DND-41 (cell line): ENCODE measurements at regions not wholly inside any gene's neighbourhood (a gene's known extent, or its start where the extent isn't known, plus 50 kb on each side); places are given as distances from the start of the nearest gene placed in this dataset.

Experiments
- ATAC-seq: fragments of 200-7000 bp; cut with Tn5 transposase; 3 replicates; pipeline ENCODE4 v1.9.1; 2021; ENCODE audit warnings: low read depth; ENCODE audit not compliant: insufficient read depth
- DNase-seq: peaks from one replicate; pipeline ENCODE4 v3.0.0-alpha.2; 2020
- H2AFZ ChIP-seq: 2 replicates; pipeline ENCODE4 v1.6.0; 2012; ENCODE audit warnings: low read depth, low read length
- H3K27ac ChIP-seq: 2 replicates; pipeline ENCODE4 v1.5.1; 2012; ENCODE audit warnings: low read length, inconsistent platforms
- H3K27me3 ChIP-seq: fragments of 200-600 bp; sonication (generic); 2 replicates; pipeline ENCODE4 v1.6.0; 2012; ENCODE audit warnings: low read length, mild to moderate bottlenecking, inconsistent platforms; ENCODE audit not compliant: insufficient read depth, poor library complexity
- H3K36me3 ChIP-seq: 2 replicates; pipeline ENCODE4 v1.5.1; 2012; ENCODE audit warnings: low read length, inconsistent platforms; ENCODE audit not compliant: insufficient read depth
- H3K4me1 ChIP-seq: 2 replicates; pipeline ENCODE4 v1.5.1; 2012; ENCODE audit warnings: mild to moderate bottlenecking, low read length; ENCODE audit not compliant: insufficient read depth
- H3K4me2 ChIP-seq: 2 replicates; pipeline ENCODE4 v1.6.0; 2012; ENCODE audit warnings: mild to moderate bottlenecking, moderate library complexity, low read length, inconsistent platforms; ENCODE audit not compliant: insufficient read depth
- H3K4me3 ChIP-seq, 2 experiments: fragments of 200-600 bp in 1 of 2; shearing (Covaris generic) in 1 of 2; 2 replicates each; pipeline ENCODE4 v1.5.1; 2012 to 2016; ENCODE audit warnings: inconsistent platforms in 2 of 2, low read length in 2 of 2, mild to moderate bottlenecking in 2 of 2, low read depth in 1 of 2, moderate library complexity in 1 of 2
- H3K79me2 ChIP-seq: 2 replicates; pipeline ENCODE4 v1.6.0; 2012; ENCODE audit warnings: low read length, inconsistent platforms; ENCODE audit not compliant: insufficient read depth
- H3K9ac ChIP-seq: 2 replicates; pipeline ENCODE4 v1.6.0; 2012; ENCODE audit warnings: low read depth, mild to moderate bottlenecking, inconsistent platforms, low read length, moderate library complexity
- H3K9me3 ChIP-seq: 2 replicates; pipeline ENCODE4 v1.5.1; 2012; ENCODE audit warnings: low read length, moderate library complexity, mild to moderate bottlenecking, inconsistent platforms; ENCODE audit not compliant: insufficient read depth, severe bottlenecking
- H4K20me1 ChIP-seq: 2 replicates; pipeline ENCODE4 v1.6.0; 2012; ENCODE audit warnings: low read length; ENCODE audit not compliant: insufficient read depth
- CTCF ChIP-seq: IDR thresholded peaks from 2 replicates; pipeline ENCODE4 v1.5.1; 2012; ENCODE audit warnings: borderline replicate concordance, low read length, moderate library complexity, mild to moderate bottlenecking; ENCODE audit not compliant: poor library complexity, severe bottlenecking; ENCODE audit errors: extremely low read depth
- EZH2 ChIP-seq: IDR thresholded peaks from 3 replicates; pipeline ENCODE4 v1.6.1; 2012; ENCODE audit warnings: borderline replicate concordance, low read depth, mild to moderate bottlenecking, moderate library complexity, low read length, inconsistent platforms; ENCODE audit not compliant: severe bottlenecking

GRCh38 chr10:16184096-16184597, 252.7 kb upstream of the PTER start:
- H3K4me3 ChIP-seq = no peak overlapping the region
- H3K9me3 ChIP-seq = no peaks in the 10 kb centered on the region
- no peak overlapping the region for H3K9ac ChIP-seq
- peaks cover 3% of the 10 kb centered on the region for H3K27me3 ChIP-seq
- H3K36me3 ChIP-seq = no peaks in the 10 kb centered on the region
- H4K20me1 ChIP-seq = no peaks in the 10 kb centered on the region
- no peak overlapping the region for H3K27ac ChIP-seq
- TF ChIP-seq EZH2 (no peak), CTCF (no peak)
- no peaks in the 10 kb centered on the region for H3K4me1 ChIP-seq
- no peak for DNase-seq
- no peak overlapping the region for H2AFZ ChIP-seq
- no peak overlapping the region for H3K4me2 ChIP-seq
- no peak for ATAC-seq
- H3K79me2 ChIP-seq = no peaks in the 10 kb centered on the region

GRCh38 chr10:16184906-16185305, 251.9 kb upstream of the PTER start:
- Histone ChIP-seq H3K4me2 (no peak overlapping the region), H2AFZ (no peak overlapping the region), H3K27me3 (peaks cover 3% of the 10 kb centered on the region), H3K9ac (no peak overlapping the region), H4K20me1 (no peaks in the 10 kb centered on the region), H3K36me3 (no peaks in the 10 kb centered on the region), H3K79me2 (no peaks in the 10 kb centered on the region), H3K9me3 (no peaks in the 10 kb centered on the region), H3K27ac (no peak overlapping the region), H3K4me3 (no peak overlapping the region), H3K4me1 (no peaks in the 10 kb centered on the region)
- DNase-seq = no peak
- no peak for TF ChIP-seq EZH2
- no peak for TF ChIP-seq CTCF
- no peak for ATAC-seq

GRCh38 chr10:16186564-16186963, 250.2 kb upstream of the PTER start:
- Histone ChIP-seq H3K79me2 (no peaks in the 10 kb centered on the region), H3K27ac (no peak overlapping the region), H3K4me3 (no peak overlapping the region), H3K36me3 (no peaks in the 10 kb centered on the region), H3K9me3 (no peaks in the 10 kb centered on the region), H2AFZ (no peak overlapping the region), H3K9ac (no peak overlapping the region), H3K4me2 (no peak overlapping the region), H3K27me3 (peaks cover 3% of the 10 kb centered on the region), H4K20me1 (no peaks in the 10 kb centered on the region), H3K4me1 (no peaks in the 10 kb centered on the region)
- no peak for DNase-seq
- TF ChIP-seq EZH2 (no peak), CTCF (no peak)
- no peak for ATAC-seq

DNA sequence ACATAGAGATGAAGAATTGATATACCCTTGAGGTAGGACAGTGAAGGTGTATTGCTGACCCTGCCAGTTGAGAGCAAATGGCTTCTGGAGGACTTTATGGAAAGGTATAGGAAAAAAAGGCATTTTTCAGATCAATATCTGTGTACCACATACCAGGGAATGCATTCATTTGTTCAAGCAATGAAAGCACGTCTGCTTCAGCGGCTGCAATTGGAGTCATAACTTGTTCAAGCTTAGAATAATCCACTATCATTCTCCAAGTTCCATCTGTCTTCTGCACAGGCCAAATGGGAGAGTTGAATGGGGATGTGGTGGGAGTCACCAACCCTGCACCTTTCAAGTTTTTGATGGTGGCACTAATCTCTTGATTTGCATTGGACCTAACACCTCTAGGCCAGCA, 249.6 kb upstream of the PTER start:
- no peak overlapping the region for H3K4me3 ChIP-seq
- no peaks in the 10 kb centered on the region for H4K20me1 ChIP-seq
- peaks cover 1% of the 10 kb centered on the region for H3K27me3 ChIP-seq
- H3K27ac ChIP-seq = no peak overlapping the region
- DNase-seq (no peak), ATAC-seq (no peak)
- no peak overlapping the region for H2AFZ ChIP-seq
- H3K4me2 ChIP-seq = no peak overlapping the region
- H3K9me3 ChIP-seq = no peaks in the 10 kb centered on the region
- no peak overlapping the region for H3K9ac ChIP-seq
- TF ChIP-seq EZH2 (no peak), CTCF (no peak)
- no peaks in the 10 kb centered on the region for H3K36me3 ChIP-seq
- no peaks in the 10 kb centered on the region for H3K4me1 ChIP-seq
- H3K79me2 ChIP-seq = no peaks in the 10 kb centered on the region
